ENCODE measurements at regions not wholly inside any gene's neighbourhood (a gene's known extent, or its start where the extent isn't known, plus 50 kb on each side); places are given as distances from the start of the nearest gene placed in this dataset.
"Not testable (repeated sequence)": the region's sequence is repeated elsewhere in the genome, so short reads cannot be mapped to it uniquely, and the experiment has no call there.

DNA sequence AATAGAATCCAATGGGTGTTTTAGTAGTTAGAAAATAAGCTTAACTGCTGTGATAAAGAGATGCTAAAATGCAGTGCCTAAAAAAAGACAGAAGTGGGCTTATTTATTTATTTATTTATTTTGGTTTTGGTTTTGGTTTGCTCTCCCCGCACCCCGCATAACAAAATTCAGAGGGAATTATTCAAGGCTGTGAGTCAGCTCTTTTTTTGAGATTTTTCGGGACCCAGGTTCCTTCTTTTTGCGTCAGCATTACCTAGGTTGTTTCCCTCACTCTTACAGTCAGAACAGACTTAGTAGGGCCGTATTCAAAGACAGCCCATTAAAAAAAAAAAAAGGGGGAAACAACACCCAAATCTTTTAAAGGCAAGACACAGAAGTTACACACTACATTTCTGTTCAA lies 1495.5 kb upstream of the ADGRL3 start:
- intact Hi-C loops (cut with DNase I), result no loop called here
- 78 to 81% (median 79%) methylated on average over 5 of the region's 5 CpGs for WGBS, 4 donors

DNA sequence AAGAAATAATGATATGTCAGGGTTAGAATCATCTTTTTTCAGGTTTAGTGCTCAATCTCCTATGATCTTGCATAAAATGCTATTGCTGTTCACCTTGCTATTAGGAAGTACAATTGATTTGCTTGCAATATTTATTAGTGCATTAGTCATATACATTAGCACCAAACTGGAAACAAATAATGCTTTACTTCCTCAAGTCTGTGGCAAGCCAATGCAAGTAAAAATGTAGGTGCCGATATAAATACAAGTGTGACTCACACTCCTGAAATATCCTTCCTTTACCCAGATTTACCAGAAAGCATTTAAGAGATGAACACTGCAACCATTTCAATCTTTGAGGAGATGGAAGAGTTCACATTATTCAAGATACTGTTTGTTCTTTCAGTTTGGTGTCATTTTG lies 1487.7 kb upstream of the ADGRL3 start:
- Histone ChIP-seq H3K27me3 (no peaks in the 10 kb centered on the region), H3K36me3 (no peaks in the 10 kb centered on the region), H3K27ac (no peak overlapping the region), H3K4me1 (no peaks in the 10 kb centered on the region), H3K9me3 (peaks cover 0 to 2% (median 0%) of the 10 kb centered on the region in 12 donors), H3K4me3 (no peak overlapping the region)
- intact Hi-C loops (cut with DNase I), result no loop called here
- WGBS, 4 donors, result 73 to 93% (median 78%) methylated on average over 1 of the region's 1 CpG
- no peak for TF ChIP-seq POLR2A (IDR thresholded peaks at IDR 0.05)
- TF ChIP-seq, protein P1, sequence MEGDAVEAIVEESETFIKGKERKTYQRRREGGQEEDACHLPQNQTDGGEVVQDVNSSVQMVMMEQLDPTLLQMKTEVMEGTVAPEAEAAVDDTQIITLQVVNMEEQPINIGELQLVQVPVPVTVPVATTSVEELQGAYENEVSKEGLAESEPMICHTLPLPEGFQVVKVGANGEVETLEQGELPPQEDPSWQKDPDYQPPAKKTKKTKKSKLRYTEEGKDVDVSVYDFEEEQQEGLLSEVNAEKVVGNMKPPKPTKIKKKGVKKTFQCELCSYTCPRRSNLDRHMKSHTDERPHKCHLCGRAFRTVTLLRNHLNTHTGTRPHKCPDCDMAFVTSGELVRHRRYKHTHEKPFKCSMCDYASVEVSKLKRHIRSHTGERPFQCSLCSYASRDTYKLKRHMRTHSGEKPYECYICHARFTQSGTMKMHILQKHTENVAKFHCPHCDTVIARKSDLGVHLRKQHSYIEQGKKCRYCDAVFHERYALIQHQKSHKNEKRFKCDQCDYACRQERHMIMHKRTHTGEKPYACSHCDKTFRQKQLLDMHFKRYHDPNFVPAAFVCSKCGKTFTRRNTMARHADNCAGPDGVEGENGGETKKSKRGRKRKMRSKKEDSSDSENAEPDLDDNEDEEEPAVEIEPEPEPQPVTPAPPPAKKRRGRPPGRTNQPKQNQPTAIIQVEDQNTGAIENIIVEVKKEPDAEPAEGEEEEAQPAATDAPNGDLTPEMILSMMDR (IDR thresholded peaks at IDR 0.05), result no peak
- ATAC-seq (no peak), DNase-seq (no peak)

More for the DNA sequence above, 1495.5 kb upstream of the ADGRL3 start:
- ATAC-seq, result no peak
- Histone ChIP-seq H3K27ac (no peak overlapping the region), H3K9me3 (no peaks in the 10 kb centered on the region), H3K36me3 (no peaks in the 10 kb centered on the region), H3K4me3 (no peak overlapping the region), H3K27me3 (no peaks in the 10 kb centered on the region), H3K4me1 (no peaks in the 10 kb centered on the region)
- no peak for DNase-seq
- TF ChIP-seq, protein P1 (IDR thresholded peaks at IDR 0.05), result no peak
- TF ChIP-seq POLR2A (IDR thresholded peaks at IDR 0.05), result no peak

DNA sequence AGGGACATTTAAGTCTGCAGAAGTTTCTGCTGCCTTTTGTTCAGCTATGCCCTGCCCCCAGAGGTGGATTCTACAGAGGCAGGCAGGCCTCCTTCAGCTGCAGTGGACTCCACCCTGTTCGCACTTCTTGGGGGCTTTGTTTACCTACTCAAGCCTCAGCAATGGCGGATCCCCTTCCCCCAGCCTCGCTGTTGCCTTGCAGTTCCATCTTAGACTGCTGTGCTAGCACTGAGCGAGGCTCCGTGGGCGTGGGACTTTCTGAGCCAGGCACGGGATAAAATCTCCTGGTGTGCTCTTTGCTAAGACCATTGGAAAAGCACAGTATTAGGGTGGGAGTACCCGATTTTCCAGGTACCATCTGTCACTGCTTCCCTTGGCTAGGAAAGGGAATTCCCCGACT lies 1475.8 kb upstream of the ADGRL3 start:
- 83 to 90% (median 88%) methylated on average over 8 to 9 of the region's 9 CpGs for WGBS, 4 donors
- H3K4me3 ChIP-seq; H3K27ac ChIP-seq; DNase-seq; H3K4me1 ChIP-seq; ATAC-seq; intact Hi-C loops (cut with DNase I); H3K36me3 ChIP-seq; H3K27me3 ChIP-seq: not testable (repeated sequence)
- H3K9me3 ChIP-seq, result peaks cover 0 to 13% (median 0%) of the 10 kb centered on the region in 12 donors

DNA sequence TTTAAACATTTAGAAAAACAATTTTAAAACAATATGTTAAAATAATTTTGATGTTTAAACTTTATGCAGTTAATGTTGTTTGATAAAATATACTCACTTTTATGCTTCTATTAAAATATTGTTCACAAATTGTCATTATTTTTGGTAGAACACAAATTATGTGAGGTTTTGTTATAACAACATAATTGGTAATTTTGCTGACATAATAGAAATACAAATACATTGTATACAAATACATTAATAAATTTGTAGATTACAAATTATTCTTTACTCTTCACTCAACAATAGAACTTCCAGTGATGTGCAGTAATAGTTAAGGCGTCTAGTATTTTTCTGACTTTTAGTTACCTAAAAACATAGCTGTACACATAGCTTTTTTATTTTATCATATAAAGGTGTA lies 1472.4 kb upstream of the ADGRL3 start:
- ATAC-seq (no peak), DNase-seq (no peak)
- Histone ChIP-seq H3K9me3 (peaks cover 0 to 13% (median 0%) of the 10 kb centered on the region in 12 donors), H3K4me1 (no peaks in the 10 kb centered on the region), H3K27me3 (no peaks in the 10 kb centered on the region), H3K36me3 (no peaks in the 10 kb centered on the region), H3K4me3 (no peak overlapping the region), H3K27ac (no peak overlapping the region)
- 86 to 92% (median 90%) methylated on average over 1 of the region's 1 CpG for WGBS, 4 donors
- intact Hi-C loops (cut with DNase I), result no loop called here
- TF ChIP-seq, protein P1 (IDR thresholded peaks at IDR 0.05), result no peak
- no peak for TF ChIP-seq POLR2A (IDR thresholded peaks at IDR 0.05)

DNA sequence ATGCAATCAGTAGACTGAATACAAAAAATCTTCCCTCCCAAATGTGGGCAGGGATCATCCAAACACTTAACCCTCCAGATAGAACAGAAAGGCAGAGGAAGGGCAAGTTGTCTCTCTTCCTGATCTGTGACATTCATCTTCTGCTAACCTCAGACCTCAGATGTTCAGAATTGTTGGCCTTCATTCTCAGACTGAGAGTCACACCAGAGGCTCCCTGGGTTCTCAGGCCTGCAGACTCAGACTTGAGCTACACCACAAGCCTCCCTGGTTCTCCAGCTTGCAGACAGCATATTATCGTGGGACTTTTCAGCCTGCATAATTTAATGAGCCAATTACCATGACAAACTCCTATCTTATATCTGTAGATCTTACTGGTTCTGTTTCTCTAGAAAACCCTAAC lies 1471.6 kb upstream of the ADGRL3 start:
- no peak overlapping the region for H3K4me3 ChIP-seq
- no peaks in the 10 kb centered on the region for H3K4me1 ChIP-seq
- ATAC-seq, result no peak
- DNase-seq, result no peak
- intact Hi-C loops (cut with DNase I), result no loop called here
- H3K27me3 ChIP-seq, result no peaks in the 10 kb centered on the region
- no peak overlapping the region for H3K27ac ChIP-seq
- no peak for TF ChIP-seq POLR2A (IDR thresholded peaks at IDR 0.05)
- TF ChIP-seq, protein P1 (IDR thresholded peaks at IDR 0.05), result no peak
- H3K36me3 ChIP-seq, result no peaks in the 10 kb centered on the region
- H3K9me3 ChIP-seq, result peaks cover 0 to 13% (median 0%) of the 10 kb centered on the region in 12 donors
- WGBS, 4 donors, result 57 to 73% (median 65%) methylated on average over 1 of the region's 1 CpG

Data from heart left ventricle (tissue), 16 donors.